ENCODE measurements at regions not wholly inside any gene's neighbourhood (a gene's known extent, or its start where the extent isn't known, plus 50 kb on each side); places are given as distances from the start of the nearest gene placed in this dataset.

DNA sequence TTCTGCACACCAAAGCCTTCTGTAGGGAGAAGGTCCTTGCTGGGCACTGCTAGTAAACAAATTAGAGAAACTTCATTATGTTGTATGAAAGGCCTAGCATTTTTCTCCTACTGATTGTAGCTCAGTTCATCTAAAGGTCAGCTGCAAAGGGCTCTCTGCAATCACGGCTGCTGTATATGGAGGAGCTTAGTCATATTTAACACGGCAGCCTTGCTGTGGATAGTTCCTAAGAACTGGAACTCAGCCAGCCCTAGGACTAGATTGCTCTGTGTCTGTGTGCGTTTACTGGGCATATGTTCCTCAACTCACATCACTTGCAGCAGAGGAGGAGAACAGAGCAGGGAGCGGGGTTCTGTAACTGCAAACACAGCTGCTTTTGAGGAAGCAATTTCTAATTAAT, 1103.9 kb upstream of the KLHL29 start:
- TF ChIP-seq, protein P1, sequence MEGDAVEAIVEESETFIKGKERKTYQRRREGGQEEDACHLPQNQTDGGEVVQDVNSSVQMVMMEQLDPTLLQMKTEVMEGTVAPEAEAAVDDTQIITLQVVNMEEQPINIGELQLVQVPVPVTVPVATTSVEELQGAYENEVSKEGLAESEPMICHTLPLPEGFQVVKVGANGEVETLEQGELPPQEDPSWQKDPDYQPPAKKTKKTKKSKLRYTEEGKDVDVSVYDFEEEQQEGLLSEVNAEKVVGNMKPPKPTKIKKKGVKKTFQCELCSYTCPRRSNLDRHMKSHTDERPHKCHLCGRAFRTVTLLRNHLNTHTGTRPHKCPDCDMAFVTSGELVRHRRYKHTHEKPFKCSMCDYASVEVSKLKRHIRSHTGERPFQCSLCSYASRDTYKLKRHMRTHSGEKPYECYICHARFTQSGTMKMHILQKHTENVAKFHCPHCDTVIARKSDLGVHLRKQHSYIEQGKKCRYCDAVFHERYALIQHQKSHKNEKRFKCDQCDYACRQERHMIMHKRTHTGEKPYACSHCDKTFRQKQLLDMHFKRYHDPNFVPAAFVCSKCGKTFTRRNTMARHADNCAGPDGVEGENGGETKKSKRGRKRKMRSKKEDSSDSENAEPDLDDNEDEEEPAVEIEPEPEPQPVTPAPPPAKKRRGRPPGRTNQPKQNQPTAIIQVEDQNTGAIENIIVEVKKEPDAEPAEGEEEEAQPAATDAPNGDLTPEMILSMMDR (IDR thresholded peaks at IDR 0.05), result no peak
- TF ChIP-seq POLR2A (IDR thresholded peaks at IDR 0.05), result no peak

Data from heart left ventricle (tissue), 13 donors.